Epithelial cell of esophagus (primary cell): ENCODE measurements at regions not wholly inside any gene's neighbourhood (a gene's known extent, or its start where the extent isn't known, plus 50 kb on each side); places are given as distances from the start of the nearest gene placed in this dataset.

Source experiments
- DNase-seq: peaks from one replicate; pipeline ENCODE4 v3.0.0; 2010; ENCODE audit warnings: low read depth
- H3K4me3 ChIP-seq: 2 replicates; pipeline ENCODE4 v1.5.1; 2011; ENCODE audit warnings: mild to moderate bottlenecking, low read length, control low read depth
- CTCF ChIP-seq: IDR thresholded peaks from 2 replicates; pipeline ENCODE4 v1.5.1; 2011; ENCODE audit warnings: low read depth, mild to moderate bottlenecking, low read length, control low read depth, inconsistent platforms; ENCODE audit not compliant: insufficient read depth; ENCODE audit errors: missing control alignments

GRCh38 chr5:86671536-86671935, 53.8 kb downstream of the COX7C start:
- no peak for DNase-seq
- TF ChIP-seq CTCF: no peak
- H3K4me3 ChIP-seq: no peak overlapping the region

- no peak overlapping the region for H3K4me3 ChIP-seq
- DNase-seq: no peak
- no peak for TF ChIP-seq CTCF
Observed at GRCh38 chr5:86674069-86674468, 56.3 kb downstream of the COX7C start.

- no peak for DNase-seq
- no peak for TF ChIP-seq CTCF
- H3K4me3 ChIP-seq: no peak overlapping the region
Observed at GRCh38 chr5:86675311-86675710, 57.6 kb downstream of the COX7C start.

- TF ChIP-seq CTCF: peak; percentile 67
- H3K4me3 ChIP-seq: no peak overlapping the region
- DNase-seq: peak; percentile 59
Observed at GRCh38 chr5:86679529-86679928, 61.8 kb downstream of the COX7C start.

- DNase-seq: no peak
- H3K4me3 ChIP-seq: no peak overlapping the region
- no peak for TF ChIP-seq CTCF
Observed at GRCh38 chr5:86679949-86680348, 62.2 kb downstream of the COX7C start.

GRCh38 chr5:86684222-86684621, 66.5 kb downstream of the COX7C start:
- no peak for TF ChIP-seq CTCF
- no peak overlapping the region for H3K4me3 ChIP-seq
- peak; percentile 13 for DNase-seq

GRCh38 chr5:86686046-86686445, 68.3 kb downstream of the COX7C start:
- no peak for DNase-seq
- TF ChIP-seq CTCF: no peak
- no peak overlapping the region for H3K4me3 ChIP-seq
